HepG2 (cell line): ENCODE measurements at regions not wholly inside any gene's neighbourhood (a gene's known extent, or its start where the extent isn't known, plus 50 kb on each side); places are given as distances from the start of the nearest gene placed in this dataset.
"Not testable (repeated sequence)": the region's sequence is repeated elsewhere in the genome, so short reads cannot be mapped to it uniquely, and the experiment has no call there.

ENCODE experiments used
- ATAC-seq: fragments of 200-7000 bp; cut with Tn5 transposase; 3 replicates; pipeline ENCODE4 v1.9.1; 2020; ENCODE audit warnings: mild to moderate bottlenecking, moderate library complexity
- BruUV-seq: library from RNA; stranded (reverse); fragments of 400-500 nt; replicated peaks from 2 replicates; lab custom pipeline; 2021; lab: Mats Ljungman, UMichigan
- CTCF ChIA-PET: fragments of 300-600 bp; formaldehyde crosslinking; extraction: SDS; loops from one replicate; lab custom pipeline; 2021; ENCODE audit warnings: low total read pairs, inconsistent platforms, low intra/inter-chr PET ratio; lab: Yijun Ruan, JAX
- POLR2A ChIA-PET: fragments of 350-600 bp; sonication (Branson Sonifier 250); formaldehyde crosslinking; loops from one replicate; lab custom pipeline; 2020; ENCODE audit warnings: antibody characterized with exemption, inconsistent platforms; lab: Yijun Ruan, JAX
- DNase-seq: peaks from one replicate; pipeline ENCODE4 v3.0.0-alpha.2; 2015; ENCODE audit warnings: low spot score
- FAIRE-seq: peaks from 3 replicates; lab custom pipeline; 2011; peaks lifted over from hg19 to GRCh38; lab: Jason Lieb, UNC
- H2AFZ ChIP-seq: one replicate; pipeline ENCODE4 v1.6.1; 2011; ENCODE audit warnings: low read length, inconsistent platforms
- H3K27ac ChIP-seq: fragments of 300-600 bp; 3 replicates; pipeline ENCODE4 v1.8.0; 2011; ENCODE audit warnings: mixed run types, mild to moderate bottlenecking, mixed read lengths, low read length, inconsistent platforms; ENCODE audit not compliant: insufficient read depth; ENCODE audit errors: extremely low read length
- H3K27me3 ChIP-seq, 2 experiments: fragments of 200-600 bp in 1 of 2; 2 replicates in 1 of 2; 3 replicates in 1 of 2; pipeline versions ENCODE4 v1.6.0 to v1.8.0; 2011; ENCODE audit warnings: low read length in 2 of 2, mild to moderate bottlenecking in 2 of 2, moderate library complexity in 2 of 2, inconsistent platforms in 1 of 2; ENCODE audit not compliant: insufficient read depth in 2 of 2, control insufficient read depth in 1 of 2
- H3K36me3 ChIP-seq, 2 experiments: fragments of 200-600 bp in 1 of 2; replicated peaks in 1 of 2; 2 replicates in 1 of 2; 3 replicates in 1 of 2; pipeline versions ENCODE4 v1.5.1 to v1.8.0; 2011; ENCODE audit warnings: low read length in 2 of 2, inconsistent platforms in 1 of 2; ENCODE audit not compliant: insufficient read depth in 2 of 2, control insufficient read depth in 1 of 2
- H3K4me1 ChIP-seq: 2 replicates; pipeline ENCODE4 v1.5.1; 2012; ENCODE audit warnings: low read length, inconsistent platforms; ENCODE audit not compliant: insufficient read depth
- H3K4me2 ChIP-seq: 2 replicates; pipeline ENCODE4 v1.6.0; 2011; ENCODE audit warnings: low read depth, low read length, inconsistent platforms
- H3K4me3 ChIP-seq, 3 experiments: fragments of 200-600 bp in 1 of 3; sonication (generic), shearing (Covaris generic) in 1 of 3; replicated peaks in 1 of 3; 2 replicates each; pipeline ENCODE4 v1.5.1; 2011 to 2016; ENCODE audit warnings: low read length in 3 of 3, inconsistent platforms in 2 of 3, low read depth in 2 of 3, mild to moderate bottlenecking in 2 of 3, control low read depth in 1 of 3, mixed read lengths in 1 of 3; ENCODE audit not compliant: insufficient read depth in 1 of 3
- H3K79me2 ChIP-seq: one replicate; pipeline ENCODE4 v1.6.1; 2011; ENCODE audit warnings: low read length, inconsistent platforms; ENCODE audit not compliant: insufficient read depth
- H3K9ac ChIP-seq: 2 replicates; pipeline ENCODE4 v1.6.0; 2011; ENCODE audit warnings: mild to moderate bottlenecking, low read depth, low read length, inconsistent platforms; ENCODE audit not compliant: insufficient read depth
- H3K9me3 ChIP-seq: 2 replicates; pipeline ENCODE4 v1.5.1; 2012; ENCODE audit warnings: mild to moderate bottlenecking, low read length
- H4K20me1 ChIP-seq: 2 replicates; pipeline ENCODE4 v1.6.0; 2011; ENCODE audit warnings: inconsistent platforms, mild to moderate bottlenecking, low read length, moderate library complexity; ENCODE audit not compliant: insufficient read depth
- AHR ChIP-seq: IDR thresholded peaks from 2 replicates; pipeline ENCODE4 v1.6.1; 2018; ENCODE audit warnings: missing genetic modification reagents, missing compliant biosample characterization
- FOXK2 ChIP-seq: fragments of 450-650 bp; IDR thresholded peaks from 2 replicates; pipeline ENCODE4 v1.6.1; 2016
- MEIS2 ChIP-seq: sonication (generic); formaldehyde crosslinking; IDR thresholded peaks from 2 replicates; pipeline ENCODE4 v1.9.0; 2021; ENCODE audit warnings: mild to moderate bottlenecking, missing genetic modification reagents
- SMAD1 ChIP-seq: sonication (generic); formaldehyde crosslinking; IDR thresholded peaks from 2 replicates; pipeline ENCODE4 v1.4.0; 2020; ENCODE audit warnings: missing genetic modification reagents, low read depth, mild to moderate bottlenecking, borderline replicate concordance
- ZFP1 ChIP-seq: IDR thresholded peaks from 2 replicates; pipeline ENCODE4 v1.6.1; 2016
- ZNF292 ChIP-seq: sonication (generic); formaldehyde crosslinking; IDR thresholded peaks from 2 replicates; pipeline ENCODE4 v1.8.1; 2022; ENCODE audit warnings: mild to moderate bottlenecking, low read depth, missing genetic modification reagents, borderline replicate concordance
- ZSCAN25 ChIP-seq: sonication (generic); formaldehyde crosslinking; IDR thresholded peaks from 2 replicates; pipeline ENCODE4 v1.8.0; 2022; ENCODE audit warnings: mild to moderate bottlenecking, missing genetic modification reagents
- ZSCAN9 ChIP-seq: IDR thresholded peaks from 2 replicates; pipeline ENCODE4 v1.6.1; 2016; ENCODE audit warnings: borderline replicate concordance
- WGBS: methylation state at CpG from one replicate; pipeline ENCODE4 v1.1.6; 2017; ENCODE audit warnings: low lambda C conversion rate; 5-methylcytosine and 5-hydroxymethylcytosine counted together
- in situ Hi-C: cut with HindIII; loops from 2 replicates; pipeline ENCODE4 v1.10.0; 2017; ENCODE audit warnings: low pct_unique_long_range_greater_than_20kb; ENCODE audit not compliant: extremely low pct_ligation_motif_present
- intact Hi-C: fragments of 100-400 bp; cut with micrococcal nuclease; formaldehyde crosslinking; loops from one replicate; pipeline ENCODE4 v1.10.0; 2022; ENCODE audit not compliant: unreplicated experiment
- TF ChIP-seq, protein P1 (sequence below): sonication (generic); formaldehyde crosslinking; IDR thresholded peaks from 2 replicates; pipeline ENCODE4 v1.4.0; 2020; ENCODE audit warnings: low read depth, missing genetic modification reagents
- TF ChIP-seq, protein P2 (sequence below): IDR thresholded peaks from 2 replicates; pipeline ENCODE4 v1.6.1; 2016; ENCODE audit warnings: missing compliant biosample characterization, missing genetic modification reagents, borderline replicate concordance
- TF ChIP-seq, protein P3 (sequence below): sonication (generic); formaldehyde crosslinking; IDR thresholded peaks from 2 replicates; pipeline ENCODE4 v1.4.0; 2020; ENCODE audit warnings: missing genetic modification reagents
- TF ChIP-seq, protein P4 (sequence below): sonication (generic); formaldehyde crosslinking; IDR thresholded peaks from 2 replicates; pipeline ENCODE4 v1.8.0; 2022; ENCODE audit warnings: mild to moderate bottlenecking, missing genetic modification reagents; ENCODE audit not compliant: insufficient replicate concordance

DNA sequence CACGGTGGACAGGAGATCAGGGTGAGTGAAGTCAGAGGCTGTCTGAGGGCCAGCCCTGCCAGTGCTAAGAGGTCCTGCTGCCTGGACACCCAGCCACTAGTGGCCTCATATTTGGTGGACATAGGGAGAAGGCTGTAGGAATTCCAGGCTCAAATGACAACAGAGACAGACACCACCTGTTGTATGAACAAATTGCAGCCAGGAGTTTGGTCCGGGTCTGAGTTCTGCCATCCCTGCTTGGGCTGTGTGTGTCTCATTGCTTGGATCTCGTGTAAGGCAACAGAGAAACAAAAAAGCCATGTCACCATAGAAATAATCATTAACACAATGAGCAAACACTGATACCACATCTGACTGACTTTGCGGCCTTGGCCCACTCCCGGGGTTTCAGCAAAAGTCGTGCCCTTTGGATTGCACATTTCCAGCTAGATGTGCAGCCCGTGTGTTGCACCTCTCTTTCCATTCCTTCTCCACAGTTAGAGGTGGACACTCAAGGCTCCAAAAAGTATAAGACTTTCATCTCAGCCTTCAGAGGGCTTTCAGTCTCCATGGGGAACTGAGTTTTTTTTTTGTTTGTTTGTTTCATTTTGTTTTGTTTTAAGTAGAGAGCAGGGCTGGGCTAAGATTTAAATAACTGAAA lies 211.2 kb downstream of the RTP5 start (continued):
- TF ChIP-seq, protein P1, sequence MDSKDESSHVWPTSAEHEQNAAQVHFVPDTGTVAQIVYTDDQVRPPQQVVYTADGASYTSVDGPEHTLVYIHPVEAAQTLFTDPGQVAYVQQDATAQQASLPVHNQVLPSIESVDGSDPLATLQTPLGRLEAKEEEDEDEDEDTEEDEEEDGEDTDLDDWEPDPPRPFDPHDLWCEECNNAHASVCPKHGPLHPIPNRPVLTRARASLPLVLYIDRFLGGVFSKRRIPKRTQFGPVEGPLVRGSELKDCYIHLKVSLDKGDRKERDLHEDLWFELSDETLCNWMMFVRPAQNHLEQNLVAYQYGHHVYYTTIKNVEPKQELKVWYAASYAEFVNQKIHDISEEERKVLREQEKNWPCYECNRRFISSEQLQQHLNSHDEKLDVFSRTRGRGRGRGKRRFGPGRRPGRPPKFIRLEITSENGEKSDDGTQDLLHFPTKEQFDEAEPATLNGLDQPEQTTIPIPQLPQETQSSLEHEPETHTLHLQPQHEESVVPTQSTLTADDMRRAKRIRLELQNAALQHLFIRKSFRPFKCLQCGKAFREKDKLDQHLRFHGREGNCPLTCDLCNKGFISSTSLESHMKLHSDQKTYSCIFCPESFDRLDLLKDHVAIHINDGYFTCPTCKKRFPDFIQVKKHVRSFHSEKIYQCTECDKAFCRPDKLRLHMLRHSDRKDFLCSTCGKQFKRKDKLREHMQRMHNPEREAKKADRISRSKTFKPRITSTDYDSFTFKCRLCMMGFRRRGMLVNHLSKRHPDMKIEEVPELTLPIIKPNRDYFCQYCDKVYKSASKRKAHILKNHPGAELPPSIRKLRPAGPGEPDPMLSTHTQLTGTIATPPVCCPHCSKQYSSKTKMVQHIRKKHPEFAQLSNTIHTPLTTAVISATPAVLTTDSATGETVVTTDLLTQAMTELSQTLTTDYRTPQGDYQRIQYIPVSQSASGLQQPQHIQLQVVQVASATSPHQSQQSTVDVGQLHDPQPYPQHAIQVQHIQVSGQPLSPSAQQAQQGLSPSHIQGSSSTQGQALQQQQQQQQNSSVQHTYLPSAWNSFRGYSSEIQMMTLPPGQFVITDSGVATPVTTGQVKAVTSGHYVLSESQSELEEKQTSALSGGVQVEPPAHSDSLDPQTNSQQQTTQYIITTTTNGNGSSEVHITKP: peak; percentile 66; the same call in 1 of the 2 replicates
- TF ChIP-seq, protein P2, sequence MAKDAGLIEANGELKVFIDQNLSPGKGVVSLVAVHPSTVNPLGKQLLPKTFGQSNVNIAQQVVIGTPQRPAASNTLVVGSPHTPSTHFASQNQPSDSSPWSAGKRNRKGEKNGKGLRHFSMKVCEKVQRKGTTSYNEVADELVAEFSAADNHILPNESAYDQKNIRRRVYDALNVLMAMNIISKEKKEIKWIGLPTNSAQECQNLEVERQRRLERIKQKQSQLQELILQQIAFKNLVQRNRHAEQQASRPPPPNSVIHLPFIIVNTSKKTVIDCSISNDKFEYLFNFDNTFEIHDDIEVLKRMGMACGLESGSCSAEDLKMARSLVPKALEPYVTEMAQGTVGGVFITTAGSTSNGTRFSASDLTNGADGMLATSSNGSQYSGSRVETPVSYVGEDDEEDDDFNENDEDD (CRISPR knock-in tag): 0 out of 2 replicates have a peak, but pooled peaks have one; percentile 33
- peak; percentile 63; the same call in 1 of the 2 replicates for TF ChIP-seq AHR (CRISPR knock-in tag)
- peak; percentile 95; the same call in 1 of the 2 replicates for TF ChIP-seq ZFP1 (CRISPR knock-in tag)
- TF ChIP-seq ZSCAN25 (CRISPR knock-in tag): peak; percentile 44; the same call in 1 of the 2 replicates
- TF ChIP-seq FOXK2: peak; percentile 73
- TF ChIP-seq, protein P3, sequence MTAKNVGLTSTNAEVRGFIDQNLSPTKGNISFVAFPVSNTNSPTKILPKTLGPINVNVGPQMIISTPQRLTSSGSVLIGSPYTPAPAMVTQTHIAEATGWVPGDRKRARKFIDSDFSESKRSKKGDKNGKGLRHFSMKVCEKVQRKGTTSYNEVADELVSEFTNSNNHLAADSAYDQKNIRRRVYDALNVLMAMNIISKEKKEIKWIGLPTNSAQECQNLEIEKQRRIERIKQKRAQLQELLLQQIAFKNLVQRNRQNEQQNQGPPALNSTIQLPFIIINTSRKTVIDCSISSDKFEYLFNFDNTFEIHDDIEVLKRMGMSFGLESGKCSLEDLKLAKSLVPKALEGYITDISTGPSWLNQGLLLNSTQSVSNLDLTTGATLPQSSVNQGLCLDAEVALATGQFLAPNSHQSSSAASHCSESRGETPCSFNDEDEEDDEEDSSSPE: peak; percentile 66
- peak; percentile 77; the same call in 1 of the 2 replicates for TF ChIP-seq ZNF292
- peak; percentile 25; the same call in 1 of the 2 replicates for TF ChIP-seq SMAD1 (CRISPR knock-in tag)
- peak; percentile 69; the same call in 1 of the 2 replicates for TF ChIP-seq MEIS2
- peak; percentile 69; the same call in 1 of the 2 replicates for TF ChIP-seq ZSCAN9 (CRISPR knock-in tag)
- TF ChIP-seq, protein P4, sequence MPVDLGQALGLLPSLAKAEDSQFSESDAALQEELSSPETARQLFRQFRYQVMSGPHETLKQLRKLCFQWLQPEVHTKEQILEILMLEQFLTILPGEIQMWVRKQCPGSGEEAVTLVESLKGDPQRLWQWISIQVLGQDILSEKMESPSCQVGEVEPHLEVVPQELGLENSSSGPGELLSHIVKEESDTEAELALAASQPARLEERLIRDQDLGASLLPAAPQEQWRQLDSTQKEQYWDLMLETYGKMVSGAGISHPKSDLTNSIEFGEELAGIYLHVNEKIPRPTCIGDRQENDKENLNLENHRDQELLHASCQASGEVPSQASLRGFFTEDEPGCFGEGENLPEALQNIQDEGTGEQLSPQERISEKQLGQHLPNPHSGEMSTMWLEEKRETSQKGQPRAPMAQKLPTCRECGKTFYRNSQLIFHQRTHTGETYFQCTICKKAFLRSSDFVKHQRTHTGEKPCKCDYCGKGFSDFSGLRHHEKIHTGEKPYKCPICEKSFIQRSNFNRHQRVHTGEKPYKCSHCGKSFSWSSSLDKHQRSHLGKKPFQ (CRISPR knock-in tag): peak; percentile 84
- TF ChIP-seq, all 625 proteins: peak for 237; not testable (repeated sequence) for 388

DNA sequence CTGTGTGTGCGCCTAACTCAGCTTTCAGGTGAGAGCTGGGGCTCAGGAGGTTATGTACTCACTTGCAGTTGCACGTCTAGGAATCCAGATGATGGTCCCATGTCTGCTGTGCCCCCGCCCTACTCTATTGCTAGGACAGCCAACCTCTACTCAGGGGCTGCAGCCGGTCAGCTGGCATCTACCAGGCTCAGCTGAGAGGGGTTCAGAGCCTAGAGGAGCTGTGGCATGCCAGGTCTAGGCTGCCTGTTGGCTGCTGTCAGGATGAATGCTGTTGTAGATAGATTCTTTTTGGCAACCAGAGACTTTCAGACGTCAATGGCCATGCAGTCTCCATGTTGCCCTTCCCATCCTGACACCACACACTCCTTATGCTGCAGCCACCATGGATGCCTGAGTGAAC lies 214.5 kb downstream of the RTP5 start:
- H4K20me1 ChIP-seq, H3K27me3 ChIP-seq, POLR2A ChIA-PET, CTCF ChIA-PET, FAIRE-seq, H3K27ac ChIP-seq, H2AFZ ChIP-seq, H3K9me3 ChIP-seq, H3K36me3 ChIP-seq, H3K79me2 ChIP-seq, intact Hi-C loops, in situ Hi-C loops, H3K4me3 ChIP-seq, BruUV-seq, ATAC-seq, H3K4me2 ChIP-seq, DNase-seq, H3K9ac ChIP-seq: not testable (repeated sequence)
- whole genome bisulfite sequencing: 92% methylated on average over 2 of the region's 5 CpGs
- H3K4me1 ChIP-seq: peaks cover 55% of the 10 kb centered on the region
